Activated CD4-positive, alpha-beta T cell treated with anti-CD3 and anti-CD28 coated beads, Interleukin-2, amount 10 ng/mL, durations not matched to agents 7 days and 5 days (primary cell): ENCODE measurements at regions not wholly inside any gene's neighbourhood (a gene's known extent, or its start where the extent isn't known, plus 50 kb on each side); places are given as distances from the start of the nearest gene placed in this dataset.

Experiments used
- CTCF ChIA-PET: fragments of 350-600 bp; sonication (Branson Sonifier 250); formaldehyde crosslinking; loops from one replicate; lab custom pipeline; 2021; ENCODE audit warnings: antibody characterized with exemption; lab: Charles Lee
- POLR2A ChIA-PET: fragments of 350-600 bp; sonication (Branson Sonifier 250); formaldehyde crosslinking; loops from one replicate; lab custom pipeline; 2021; ENCODE audit warnings: antibody characterized with exemption; lab: Charles Lee
- DNase-seq: peaks from one replicate; pipeline ENCODE4 v3.0.0-alpha.2; 2020
- H3K27ac Mint-ChIP-seq: one replicate; pipeline ENCODE4 v1.8.0; 2021; ENCODE audit warnings: mild to moderate bottlenecking, moderate library complexity, mixed read lengths
- H3K27me3 Mint-ChIP-seq: one replicate; pipeline ENCODE4 v1.8.0; 2021; ENCODE audit warnings: mixed read lengths
- H3K36me3 Mint-ChIP-seq: one replicate; pipeline ENCODE4 v1.8.0; 2021; ENCODE audit warnings: low read depth, mixed read lengths
- H3K4me1 Mint-ChIP-seq: one replicate; pipeline ENCODE4 v1.8.0; 2021; ENCODE audit warnings: mixed read lengths
- H3K4me3 Mint-ChIP-seq: one replicate; pipeline ENCODE4 v1.8.0; 2021; ENCODE audit warnings: mild to moderate bottlenecking, moderate library complexity, mixed read lengths
- H3K9me3 Mint-ChIP-seq: one replicate; pipeline ENCODE4 v1.8.0; 2021; ENCODE audit warnings: mixed read lengths

GRCh38 chr20:48571949-48572847, 255.6 kb downstream of the PREX1 start:
- Mint-ChIP-seq H3K9me3 (no peaks in the 10 kb centered on the region), H3K36me3 (no peaks in the 10 kb centered on the region), H3K27ac (no peak overlapping the region), H3K27me3 (no peaks in the 10 kb centered on the region), H3K4me3 (no peak overlapping the region), H3K4me1 (no peaks in the 10 kb centered on the region)
- CTCF ChIA-PET = no interaction called here
- no peak for DNase-seq
- POLR2A ChIA-PET = no interaction called here

DNA sequence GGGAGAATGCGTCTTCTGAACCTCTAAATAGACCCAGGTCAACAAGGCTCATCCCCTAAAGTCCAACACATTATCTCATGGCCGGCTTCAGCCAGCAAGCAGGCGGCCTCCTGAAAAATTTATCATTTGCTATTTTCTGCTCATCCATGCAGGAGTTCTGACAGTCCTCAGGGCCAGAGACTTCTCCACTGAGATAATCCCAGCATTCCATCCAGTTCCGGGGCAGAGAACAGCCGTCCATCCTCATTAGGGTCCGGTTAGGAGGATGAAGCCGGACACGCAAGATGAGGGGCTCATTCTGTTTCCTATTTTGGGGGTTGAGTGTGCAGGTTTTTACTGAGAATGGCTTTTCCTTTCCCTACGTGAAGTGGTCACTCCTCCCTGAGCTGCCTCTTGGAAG, 258.1 kb downstream of the PREX1 start:
- no peaks in the 10 kb centered on the region for H3K4me1 Mint-ChIP-seq
- no peak for DNase-seq
- no peaks in the 10 kb centered on the region for H3K27me3 Mint-ChIP-seq
- no peaks in the 10 kb centered on the region for H3K36me3 Mint-ChIP-seq
- H3K9me3 Mint-ChIP-seq = no peaks in the 10 kb centered on the region
- ChIA-PET POLR2A (no interaction called here), CTCF (no interaction called here)
- no peak overlapping the region for H3K4me3 Mint-ChIP-seq
- no peak overlapping the region for H3K27ac Mint-ChIP-seq

GRCh38 chr20:48568520-48568919, 259.3 kb downstream of the PREX1 start:
- H3K4me1 Mint-ChIP-seq = no peaks in the 10 kb centered on the region
- H3K4me3 Mint-ChIP-seq = no peak overlapping the region
- DNase-seq = no peak
- no peak overlapping the region for H3K27ac Mint-ChIP-seq
- ChIA-PET CTCF (interaction anchor here (0.6 to 0.7 kb wide), 2 partner anchors 15 to 1168 kb away, joined by 4 read pairs; no protein-coding TSS in a partner anchor), POLR2A (no interaction called here)
- H3K36me3 Mint-ChIP-seq = no peaks in the 10 kb centered on the region
- no peaks in the 10 kb centered on the region for H3K27me3 Mint-ChIP-seq
- no peaks in the 10 kb centered on the region for H3K9me3 Mint-ChIP-seq

GRCh38 chr20:48567145-48567544, 260.7 kb downstream of the PREX1 start:
- no peaks in the 10 kb centered on the region for H3K9me3 Mint-ChIP-seq
- ChIA-PET CTCF (no interaction called here), POLR2A (no interaction called here)
- no peaks in the 10 kb centered on the region for H3K36me3 Mint-ChIP-seq
- no peak for DNase-seq
- H3K27ac Mint-ChIP-seq = no peak overlapping the region
- H3K27me3 Mint-ChIP-seq = no peaks in the 10 kb centered on the region
- no peaks in the 10 kb centered on the region for H3K4me1 Mint-ChIP-seq
- no peak overlapping the region for H3K4me3 Mint-ChIP-seq

- Mint-ChIP-seq H3K4me3 (no peak overlapping the region), H3K36me3 (no peaks in the 10 kb centered on the region), H3K9me3 (no peaks in the 10 kb centered on the region), H3K4me1 (no peaks in the 10 kb centered on the region), H3K27ac (no peak overlapping the region), H3K27me3 (no peaks in the 10 kb centered on the region)
- no peak for DNase-seq
- CTCF ChIA-PET = no interaction called here
- POLR2A ChIA-PET = no interaction called here
These were observed 262.7 kb downstream of the PREX1 start for GRCh38 chr20:48564982-48565539.

GRCh38 chr20:48563191-48563870, 264.5 kb downstream of the PREX1 start:
- no peaks in the 10 kb centered on the region for H3K9me3 Mint-ChIP-seq
- H3K27ac Mint-ChIP-seq = no peak overlapping the region
- no peaks in the 10 kb centered on the region for H3K4me1 Mint-ChIP-seq
- no peaks in the 10 kb centered on the region for H3K27me3 Mint-ChIP-seq
- POLR2A ChIA-PET = no interaction called here
- no peaks in the 10 kb centered on the region for H3K36me3 Mint-ChIP-seq
- no peak for DNase-seq
- CTCF ChIA-PET = no interaction called here
- no peak overlapping the region for H3K4me3 Mint-ChIP-seq

DNA sequence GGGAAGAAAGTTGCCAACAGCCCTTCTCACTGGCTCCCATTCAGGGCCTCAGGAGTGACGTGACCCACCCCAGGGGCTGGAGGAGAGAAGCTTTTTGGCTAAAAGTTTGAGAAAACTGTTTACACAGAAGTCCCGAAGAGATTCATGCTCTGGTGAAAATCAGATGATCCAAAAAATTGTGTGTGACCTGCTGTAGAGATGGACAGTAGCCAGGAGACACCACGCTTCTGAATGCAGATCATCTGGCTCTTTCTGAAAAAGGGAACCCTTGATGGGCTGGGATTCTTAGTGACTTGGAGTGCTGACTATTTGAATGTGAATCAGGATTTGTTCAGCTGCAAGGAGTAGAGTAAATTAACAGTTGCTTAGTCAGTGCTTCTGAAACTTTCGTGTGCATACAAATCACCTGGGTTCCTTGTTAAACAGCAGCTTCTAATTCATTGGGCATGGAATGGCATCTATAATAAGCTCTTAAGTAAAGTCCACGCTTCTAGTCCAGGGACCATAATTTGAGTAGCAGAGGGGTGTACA, 265.1 kb downstream of the PREX1 start:
- CTCF ChIA-PET = no interaction called here
- Mint-ChIP-seq H3K4me1 (no peaks in the 10 kb centered on the region), H3K4me3 (no peak overlapping the region), H3K27ac (no peak overlapping the region), H3K36me3 (no peaks in the 10 kb centered on the region), H3K27me3 (no peaks in the 10 kb centered on the region), H3K9me3 (no peaks in the 10 kb centered on the region)
- no peak for DNase-seq
- POLR2A ChIA-PET = no interaction called here

DNA sequence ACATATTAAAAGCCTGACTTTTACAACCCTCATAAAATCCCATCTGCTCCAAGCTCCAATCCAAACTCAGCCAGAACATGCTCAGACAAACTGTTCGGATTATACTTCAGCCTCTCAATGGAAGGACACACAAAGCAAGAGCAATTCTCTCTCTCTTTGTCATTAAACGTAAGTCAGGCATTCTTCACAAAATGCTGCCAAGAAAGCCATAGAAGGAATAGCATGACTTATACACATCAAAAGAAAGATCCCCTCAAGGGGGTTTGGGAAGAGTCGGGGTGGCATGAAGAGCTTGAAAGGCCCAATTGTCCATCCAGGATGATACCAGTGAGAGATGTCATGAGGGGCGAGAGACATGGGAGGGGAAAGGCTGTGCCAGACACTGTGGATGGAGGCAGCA, 268.9 kb downstream of the PREX1 start:
- ChIA-PET CTCF (interaction anchor here (1.7 kb wide), 1 partner anchor 62 kb away, joined by 4 read pairs; no protein-coding TSS in a partner anchor), POLR2A (no interaction called here)
- Mint-ChIP-seq H3K4me1 (no peaks in the 10 kb centered on the region), H3K9me3 (no peaks in the 10 kb centered on the region), H3K27me3 (no peaks in the 10 kb centered on the region), H3K4me3 (no peak overlapping the region), H3K36me3 (no peaks in the 10 kb centered on the region), H3K27ac (no peak overlapping the region)
- DNase-seq = no peak

DNA sequence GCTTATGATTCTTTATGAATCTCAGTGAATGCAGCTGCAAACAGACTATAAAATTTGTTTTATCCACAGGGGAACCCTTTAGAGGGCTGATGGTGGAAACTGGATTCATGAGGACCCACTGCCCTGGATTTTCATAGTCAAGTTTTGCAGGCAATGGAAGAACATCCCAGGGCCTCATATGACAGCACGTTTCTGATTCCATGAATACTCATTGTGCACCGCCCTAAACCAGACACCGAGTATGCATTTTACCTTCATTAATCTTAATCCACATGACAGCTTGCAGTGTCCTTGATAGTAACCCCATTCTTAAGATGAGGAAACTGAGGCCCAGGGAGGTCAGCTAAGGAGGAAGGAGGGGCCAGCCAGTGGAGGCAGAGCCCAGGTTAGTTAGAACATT, 270.4 kb downstream of the PREX1 start:
- ChIA-PET POLR2A (no interaction called here), CTCF (interaction anchor here (1.1 to 1.7 kb wide), 2 partner anchors 9 to 63 kb away, joined by 3 to 4 read pairs; no protein-coding TSS in a partner anchor)
- no peak for DNase-seq
- Mint-ChIP-seq H3K9me3 (no peaks in the 10 kb centered on the region), H3K36me3 (no peaks in the 10 kb centered on the region), H3K4me1 (no peaks in the 10 kb centered on the region), H3K27ac (no peak overlapping the region), H3K27me3 (no peaks in the 10 kb centered on the region), H3K4me3 (no peak overlapping the region)

DNA sequence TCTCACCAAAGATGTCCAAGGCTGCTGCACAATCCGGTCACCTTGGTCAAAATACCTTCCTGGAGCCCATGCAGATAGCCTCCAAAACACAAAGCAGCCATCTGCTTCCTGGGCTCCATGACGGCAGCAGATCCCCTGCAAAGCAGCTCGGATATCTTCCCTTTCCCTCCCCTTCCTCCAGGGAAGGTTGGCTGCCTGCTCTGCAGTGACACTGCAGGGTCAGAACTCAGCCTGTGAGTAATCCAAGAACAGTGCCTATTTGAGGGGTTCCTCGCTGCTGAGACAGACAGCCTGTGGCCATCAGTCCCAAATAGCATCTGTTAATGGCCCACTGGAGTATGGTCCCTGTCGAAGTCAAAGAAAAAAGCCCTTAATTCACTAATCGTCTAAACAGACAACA, 270.8 kb downstream of the PREX1 start:
- H3K27me3 Mint-ChIP-seq = no peaks in the 10 kb centered on the region
- no peaks in the 10 kb centered on the region for H3K4me1 Mint-ChIP-seq
- H3K4me3 Mint-ChIP-seq = no peak overlapping the region
- no peaks in the 10 kb centered on the region for H3K36me3 Mint-ChIP-seq
- CTCF ChIA-PET = interaction anchor here (1.7 kb wide), 1 partner anchor 64 kb away, joined by 4 read pairs; no protein-coding TSS in a partner anchor
- DNase-seq = no peak
- H3K9me3 Mint-ChIP-seq = no peaks in the 10 kb centered on the region
- no peak overlapping the region for H3K27ac Mint-ChIP-seq
- POLR2A ChIA-PET = no interaction called here

- ChIA-PET POLR2A (no interaction called here), CTCF (no interaction called here)
- DNase-seq = no peak
- Mint-ChIP-seq H3K4me1 (no peaks in the 10 kb centered on the region), H3K9me3 (no peaks in the 10 kb centered on the region), H3K4me3 (no peak overlapping the region), H3K36me3 (no peaks in the 10 kb centered on the region), H3K27me3 (no peaks in the 10 kb centered on the region), H3K27ac (no peak overlapping the region)
These were observed 275.2 kb downstream of the PREX1 start for GRCh38 chr20:48552550-48552949.

GRCh38 chr20:48550814-48551213, 277.0 kb downstream of the PREX1 start:
- no peaks in the 10 kb centered on the region for H3K36me3 Mint-ChIP-seq
- H3K4me1 Mint-ChIP-seq = no peaks in the 10 kb centered on the region
- no peaks in the 10 kb centered on the region for H3K27me3 Mint-ChIP-seq
- POLR2A ChIA-PET = no interaction called here
- no peaks in the 10 kb centered on the region for H3K9me3 Mint-ChIP-seq
- CTCF ChIA-PET = interaction anchor here (0.5 to 1.1 kb wide), 2 partner anchors 249 to 712 kb away, joined by 3 to 5 read pairs; no protein-coding TSS in a partner anchor
- no peak overlapping the region for H3K27ac Mint-ChIP-seq
- no peak overlapping the region for H3K4me3 Mint-ChIP-seq
- no peak for DNase-seq

- no peaks in the 10 kb centered on the region for H3K9me3 Mint-ChIP-seq
- no peaks in the 10 kb centered on the region for H3K4me1 Mint-ChIP-seq
- ChIA-PET CTCF (no interaction called here), POLR2A (no interaction called here)
- no peak overlapping the region for H3K27ac Mint-ChIP-seq
- peaks cover 3% of the 10 kb centered on the region for H3K27me3 Mint-ChIP-seq
- no peak overlapping the region for H3K4me3 Mint-ChIP-seq
- no peaks in the 10 kb centered on the region for H3K36me3 Mint-ChIP-seq
- DNase-seq = no peak
These were observed 280.1 kb downstream of the PREX1 start for GRCh38 chr20:48547664-48548063.
